Hippocampal formation (tissue), 2 donors: ENCODE measurements at regions not wholly inside any gene's neighbourhood (a gene's known extent, or its start where the extent isn't known, plus 50 kb on each side); places are given as distances from the start of the nearest gene placed in this dataset.
A peak's percentile ranks its signal among the peaks of the same experiment; 100 is the strongest.

Experiments
- DNase-seq, 2 donors: peaks; one replicate each; lab custom pipeline; 2025; lab: John Stamatoyannopoulos, UW

DNA sequence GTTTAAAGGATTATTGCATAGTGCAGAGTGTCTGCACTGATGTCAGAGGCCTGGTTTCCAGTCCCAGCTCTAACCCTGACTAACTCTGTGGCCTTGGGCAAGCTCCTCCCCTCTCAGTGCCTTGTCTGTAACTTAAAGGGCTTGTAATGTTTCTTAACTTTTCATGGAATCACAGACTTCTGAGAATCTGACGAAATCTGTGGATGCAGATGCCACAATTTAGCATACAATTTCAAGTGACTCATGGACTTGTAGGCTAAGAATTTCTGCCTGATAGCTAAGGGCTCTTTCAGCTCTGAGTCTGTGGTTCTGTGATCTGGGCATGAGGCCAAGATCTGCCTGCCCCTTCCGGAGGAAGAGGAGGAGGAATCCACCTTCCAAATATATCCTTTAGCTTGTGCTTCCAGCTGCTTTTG is 236.9 kb downstream of the AR start:
- DNase-seq, result peak; percentile 2 to 28

DNA sequence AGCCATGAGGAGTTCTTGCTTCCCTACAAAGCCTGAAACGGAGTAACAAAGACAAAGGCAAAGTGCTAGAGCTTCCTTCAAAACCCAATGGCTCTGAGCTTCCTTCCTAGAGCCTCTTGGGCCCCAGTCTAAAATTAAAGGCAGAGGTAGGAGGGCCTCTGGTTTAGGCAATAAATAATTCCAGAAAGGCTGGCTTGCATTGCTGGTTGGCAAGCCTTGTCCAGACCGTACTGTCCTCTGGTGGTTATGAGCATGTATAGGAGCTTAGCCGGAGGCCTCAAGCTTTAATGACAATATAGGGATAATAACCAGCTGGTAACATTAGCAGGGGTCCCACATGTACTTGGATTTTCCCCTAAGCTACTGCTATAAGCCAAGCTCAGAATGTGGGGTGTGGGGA is 237.3 kb downstream of the AR start:
- no peak for DNase-seq

DNA sequence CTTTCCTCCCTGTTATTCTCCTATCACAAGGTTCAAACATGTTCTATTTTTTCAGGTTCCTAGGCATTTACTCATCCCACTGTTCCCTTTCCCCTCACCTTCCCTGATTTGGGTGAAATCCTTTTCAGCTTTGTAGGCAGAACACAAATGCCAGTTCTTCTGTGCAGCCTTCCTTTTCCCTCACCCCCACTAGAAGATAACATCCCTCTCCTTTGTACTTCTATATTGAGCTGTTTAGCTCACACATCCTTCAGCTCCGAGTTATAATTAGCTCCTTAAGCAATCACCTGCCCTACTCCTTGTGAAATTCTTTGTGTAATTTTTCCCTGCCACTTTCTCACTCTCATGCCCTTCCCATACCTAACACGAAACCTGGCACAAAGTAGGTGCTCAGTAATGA is 240.9 kb downstream of the AR start:
- no peak for DNase-seq

DNA sequence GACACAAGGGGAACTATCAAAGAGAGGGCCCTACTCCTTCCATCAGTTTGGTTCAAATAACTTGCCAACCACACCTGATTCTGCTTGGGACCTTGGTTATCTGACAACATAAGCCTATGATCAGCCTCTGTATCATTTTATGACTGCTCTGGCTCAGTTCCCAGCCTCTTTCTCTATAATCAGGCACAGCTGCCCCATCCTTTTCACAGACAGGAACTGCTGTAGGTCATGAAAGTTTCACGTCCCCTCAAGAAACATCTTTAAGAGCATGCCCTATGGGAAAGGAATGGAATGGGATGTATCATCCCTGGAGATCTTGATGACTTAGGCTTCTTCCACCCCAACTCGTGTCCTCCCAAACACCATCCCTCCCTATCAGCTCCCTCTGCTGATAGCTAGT is 243.4 kb downstream of the AR start:
- no peak for DNase-seq

- DNase-seq, result no peak
Observed at GRCh38 chrX:67789536-67789935, 245.7 kb downstream of the AR start.
